ENCODE measurements at regions not wholly inside any gene's neighbourhood (a gene's known extent, or its start where the extent isn't known, plus 50 kb on each side); places are given as distances from the start of the nearest gene placed in this dataset.

DNA sequence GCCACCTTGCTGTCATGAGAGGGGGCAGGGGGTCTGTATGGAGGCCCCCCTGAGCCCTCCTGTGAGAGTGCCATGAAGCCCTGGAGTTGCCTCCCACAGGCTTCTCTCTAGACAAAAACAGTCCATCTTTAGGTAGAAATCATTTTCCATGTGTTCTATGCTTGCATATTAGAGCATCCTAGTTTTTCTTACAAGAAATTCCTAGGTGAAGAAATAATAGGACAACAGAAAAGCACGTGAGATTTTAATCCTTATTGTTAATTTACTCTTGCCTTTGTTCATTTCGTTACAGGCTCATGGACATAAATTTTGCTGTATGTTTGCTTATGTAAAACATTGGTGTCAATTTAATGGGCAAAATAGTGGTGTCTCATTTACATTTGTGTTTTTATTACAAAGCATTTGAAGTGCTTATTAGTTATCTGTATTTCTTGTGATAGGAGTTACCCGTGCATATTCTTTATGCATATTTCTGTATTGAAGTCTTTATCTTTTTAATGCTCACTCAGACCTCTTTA lies 336.9 kb upstream of the RAB6C start:
- TF ChIP-seq, protein P1, sequence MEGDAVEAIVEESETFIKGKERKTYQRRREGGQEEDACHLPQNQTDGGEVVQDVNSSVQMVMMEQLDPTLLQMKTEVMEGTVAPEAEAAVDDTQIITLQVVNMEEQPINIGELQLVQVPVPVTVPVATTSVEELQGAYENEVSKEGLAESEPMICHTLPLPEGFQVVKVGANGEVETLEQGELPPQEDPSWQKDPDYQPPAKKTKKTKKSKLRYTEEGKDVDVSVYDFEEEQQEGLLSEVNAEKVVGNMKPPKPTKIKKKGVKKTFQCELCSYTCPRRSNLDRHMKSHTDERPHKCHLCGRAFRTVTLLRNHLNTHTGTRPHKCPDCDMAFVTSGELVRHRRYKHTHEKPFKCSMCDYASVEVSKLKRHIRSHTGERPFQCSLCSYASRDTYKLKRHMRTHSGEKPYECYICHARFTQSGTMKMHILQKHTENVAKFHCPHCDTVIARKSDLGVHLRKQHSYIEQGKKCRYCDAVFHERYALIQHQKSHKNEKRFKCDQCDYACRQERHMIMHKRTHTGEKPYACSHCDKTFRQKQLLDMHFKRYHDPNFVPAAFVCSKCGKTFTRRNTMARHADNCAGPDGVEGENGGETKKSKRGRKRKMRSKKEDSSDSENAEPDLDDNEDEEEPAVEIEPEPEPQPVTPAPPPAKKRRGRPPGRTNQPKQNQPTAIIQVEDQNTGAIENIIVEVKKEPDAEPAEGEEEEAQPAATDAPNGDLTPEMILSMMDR (IDR thresholded peaks at IDR 0.05; ENCODE audit: low read depth, low read length, missing input control) = no peak
- no peak for TF ChIP-seq ATF3 (IDR thresholded peaks at IDR 0.05)
- TF ChIP-seq TAF1 (conservative IDR thresholded peaks at IDR 0.05) = no peak
- no peak for TF ChIP-seq RXRA (IDR thresholded peaks at IDR 0.05)
- TF ChIP-seq RAD21 (IDR thresholded peaks at IDR 0.05) = no peak
- TF ChIP-seq FOXA1 (IDR thresholded peaks at IDR 0.05) = no peak
- no peak for TF ChIP-seq MAX (IDR thresholded peaks at IDR 0.05)
- TF ChIP-seq YY1 (IDR thresholded peaks at IDR 0.05) = no peak
- TF ChIP-seq, protein P2, sequence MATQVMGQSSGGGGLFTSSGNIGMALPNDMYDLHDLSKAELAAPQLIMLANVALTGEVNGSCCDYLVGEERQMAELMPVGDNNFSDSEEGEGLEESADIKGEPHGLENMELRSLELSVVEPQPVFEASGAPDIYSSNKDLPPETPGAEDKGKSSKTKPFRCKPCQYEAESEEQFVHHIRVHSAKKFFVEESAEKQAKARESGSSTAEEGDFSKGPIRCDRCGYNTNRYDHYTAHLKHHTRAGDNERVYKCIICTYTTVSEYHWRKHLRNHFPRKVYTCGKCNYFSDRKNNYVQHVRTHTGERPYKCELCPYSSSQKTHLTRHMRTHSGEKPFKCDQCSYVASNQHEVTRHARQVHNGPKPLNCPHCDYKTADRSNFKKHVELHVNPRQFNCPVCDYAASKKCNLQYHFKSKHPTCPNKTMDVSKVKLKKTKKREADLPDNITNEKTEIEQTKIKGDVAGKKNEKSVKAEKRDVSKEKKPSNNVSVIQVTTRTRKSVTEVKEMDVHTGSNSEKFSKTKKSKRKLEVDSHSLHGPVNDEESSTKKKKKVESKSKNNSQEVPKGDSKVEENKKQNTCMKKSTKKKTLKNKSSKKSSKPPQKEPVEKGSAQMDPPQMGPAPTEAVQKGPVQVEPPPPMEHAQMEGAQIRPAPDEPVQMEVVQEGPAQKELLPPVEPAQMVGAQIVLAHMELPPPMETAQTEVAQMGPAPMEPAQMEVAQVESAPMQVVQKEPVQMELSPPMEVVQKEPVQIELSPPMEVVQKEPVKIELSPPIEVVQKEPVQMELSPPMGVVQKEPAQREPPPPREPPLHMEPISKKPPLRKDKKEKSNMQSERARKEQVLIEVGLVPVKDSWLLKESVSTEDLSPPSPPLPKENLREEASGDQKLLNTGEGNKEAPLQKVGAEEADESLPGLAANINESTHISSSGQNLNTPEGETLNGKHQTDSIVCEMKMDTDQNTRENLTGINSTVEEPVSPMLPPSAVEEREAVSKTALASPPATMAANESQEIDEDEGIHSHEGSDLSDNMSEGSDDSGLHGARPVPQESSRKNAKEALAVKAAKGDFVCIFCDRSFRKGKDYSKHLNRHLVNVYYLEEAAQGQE (IDR thresholded peaks at IDR 0.05) = no peak

Measured in liver (tissue), 3 donors.